ENCODE measurements at regions not wholly inside any gene's neighbourhood (a gene's known extent, or its start where the extent isn't known, plus 50 kb on each side); places are given as distances from the start of the nearest gene placed in this dataset.

- 56 to 69% (median 62%) methylated on average over 18 of the region's 18 CpGs for WGBS, 3 donors
- no peak overlapping the region for H3K27ac ChIP-seq (ENCODE audit: low read depth, low read length)
These were observed 113.4 kb downstream of the MRPL36 start for GRCh38 chr5:1686016-1686802.

- 55 to 66% (median 55%) methylated on average over 10 of the region's 10 CpGs for WGBS, 3 donors
- H3K27ac ChIP-seq (ENCODE audit: low read depth, low read length) = no peak overlapping the region
These were observed 114.6 kb downstream of the MRPL36 start for GRCh38 chr5:1685066-1685465.

GRCh38 chr5:1681955-1682354 lies 117.7 kb downstream of the MRPL36 start:
- no peak overlapping the region for H3K27ac ChIP-seq (ENCODE audit: low read depth, low read length)
- WGBS, 3 donors = 57 to 74% (median 58%) methylated on average over 7 of the region's 7 CpGs

- no peak overlapping the region for H3K27ac ChIP-seq (ENCODE audit: low read depth, low read length)
- WGBS, 3 donors = 24 to 43% (median 25%) methylated on average over 25 of the region's 25 CpGs
These were observed 126.5 kb downstream of the MRPL36 start for GRCh38 chr5:1673042-1673677.

GRCh38 chr5:1672396-1672795 lies 127.2 kb downstream of the MRPL36 start:
- 60 to 70% (median 62%) methylated on average over 14 of the region's 14 CpGs for WGBS, 3 donors
- no peak overlapping the region for H3K27ac ChIP-seq (ENCODE audit: low read depth, low read length)

- no peak overlapping the region for H3K27ac ChIP-seq (ENCODE audit: low read depth, low read length)
- 81 to 85% (median 83%) methylated on average over 11 of the region's 11 CpGs for WGBS, 3 donors
These were observed 128.3 kb downstream of the MRPL36 start for GRCh38 chr5:1671351-1671750.

- H3K27ac ChIP-seq (ENCODE audit: low read depth, low read length) = no peak overlapping the region
- WGBS, 3 donors = 33 to 62% (median 36%) methylated on average over 2 of the region's 2 CpGs
These were observed 129.3 kb downstream of the MRPL36 start for GRCh38 chr5:1670351-1670750.

GRCh38 chr5:1669276-1670155 lies 130.1 kb downstream of the MRPL36 start:
- no peak overlapping the region for H3K27ac ChIP-seq (ENCODE audit: low read depth, low read length)
- WGBS, 3 donors = 80 to 85% (median 84%) methylated on average over 10 of the region's 10 CpGs

- 13 to 25% (median 19%) methylated on average over 23 of the region's 23 CpGs for WGBS, 3 donors
- no peak overlapping the region for H3K27ac ChIP-seq (ENCODE audit: low read depth, low read length)
These were observed 131.4 kb downstream of the MRPL36 start for GRCh38 chr5:1668141-1668721.

GRCh38 chr5:1667648-1668140 lies 131.9 kb downstream of the MRPL36 start:
- WGBS, 3 donors = 2 to 5% (median 3%) methylated on average over 31 to 37 of the region's 38 CpGs

GRCh38 chr5:1666812-1667588 lies 132.6 kb downstream of the MRPL36 start:
- no peak overlapping the region for H3K27ac ChIP-seq (ENCODE audit: low read depth, low read length)
- WGBS, 3 donors = 8 to 20% (median 11%) methylated on average over 17 to 43 of the region's 62 CpGs

More at GRCh38 chr5:1667648-1668140, 131.9 kb downstream of the MRPL36 start:
- H3K27ac ChIP-seq (ENCODE audit: low read depth, low read length) = no peak overlapping the region

- no peak overlapping the region for H3K27ac ChIP-seq (ENCODE audit: low read depth, low read length)
- WGBS, 3 donors = 85 to 91% (median 88%) methylated on average over 5 of the region's 5 CpGs
These were observed 133.4 kb downstream of the MRPL36 start for GRCh38 chr5:1666221-1666620.

- 85 to 88% (median 85%) methylated on average over 4 of the region's 4 CpGs for WGBS, 3 donors
- no peak overlapping the region for H3K27ac ChIP-seq (ENCODE audit: low read depth, low read length)
These were observed 133.8 kb downstream of the MRPL36 start for GRCh38 chr5:1665803-1666202.

GRCh38 chr5:1665231-1665630 lies 134.4 kb downstream of the MRPL36 start:
- no peak overlapping the region for H3K27ac ChIP-seq (ENCODE audit: low read depth, low read length)
- WGBS, 3 donors = 64 to 80% (median 67%) methylated on average over 6 of the region's 6 CpGs

GRCh38 chr5:1663186-1663585 lies 136.5 kb downstream of the MRPL36 start:
- WGBS, 3 donors = 78 to 80% (median 79%) methylated on average over 13 of the region's 13 CpGs
- no peak overlapping the region for H3K27ac ChIP-seq (ENCODE audit: low read depth, low read length)

GRCh38 chr5:1662559-1663085 lies 137.0 kb downstream of the MRPL36 start:
- WGBS, 3 donors = 82% methylated on average over 20 of the region's 20 CpGs
- H3K27ac ChIP-seq (ENCODE audit: low read depth, low read length) = no peak overlapping the region

GRCh38 chr5:1661831-1662558 lies 137.6 kb downstream of the MRPL36 start:
- 74 to 80% (median 75%) methylated on average over 23 of the region's 23 CpGs for WGBS, 3 donors
- H3K27ac ChIP-seq (ENCODE audit: low read depth, low read length) = no peak overlapping the region
